Cardiac fibroblast (primary cell): ENCODE measurements at regions not wholly inside any gene's neighbourhood (a gene's known extent, or its start where the extent isn't known, plus 50 kb on each side); places are given as distances from the start of the nearest gene placed in this dataset.
"Not testable (repeated sequence)": the region's sequence is repeated elsewhere in the genome, so short reads cannot be mapped to it uniquely, and the experiment has no call there.

Experiments
- DNase-seq, 2 donors: peaks; one replicate each; pipeline versions ENCODE4 v3.0.0 to v3.0.0-alpha.2; 2010; ENCODE audit warnings: low read depth in 2 of 2
- H3K4me3 ChIP-seq, 2 donors: replicated peaks in 1 of 2; 1 replicate in 1 of 2; 2 replicates in 1 of 2; pipeline ENCODE4 v1.5.1; 2011; ENCODE audit warnings: low read depth in 2 of 2, low read length in 2 of 2, mild to moderate bottlenecking in 2 of 2, moderate library complexity in 1 of 2
- CTCF ChIP-seq: IDR thresholded peaks from one replicate; pipeline ENCODE4 v1.5.1; 2011; ENCODE audit warnings: low read depth, mild to moderate bottlenecking, low read length, inconsistent platforms

DNA sequence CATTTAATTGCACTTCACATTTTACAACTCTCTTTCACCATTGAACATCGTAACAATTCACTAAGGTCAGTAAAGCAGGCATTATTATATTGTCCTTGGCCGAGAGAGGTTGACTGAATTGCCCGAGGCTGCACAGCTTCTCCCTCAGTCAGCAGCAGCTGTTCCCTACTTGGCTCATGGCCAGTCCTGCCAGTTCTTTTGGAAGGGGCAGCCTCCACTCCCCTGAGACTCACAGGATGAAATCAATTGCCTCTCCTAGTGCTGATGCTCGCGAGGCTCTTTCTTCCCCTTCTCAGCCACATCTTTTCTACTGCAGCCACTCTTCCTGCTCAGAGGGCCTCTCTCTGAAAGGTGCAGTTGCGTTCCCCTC lies 79.9 kb upstream of the KCNA1 start:
- DNase-seq = no peak
- H3K4me3 ChIP-seq = no peak overlapping the region
- no peak for TF ChIP-seq CTCF

DNA sequence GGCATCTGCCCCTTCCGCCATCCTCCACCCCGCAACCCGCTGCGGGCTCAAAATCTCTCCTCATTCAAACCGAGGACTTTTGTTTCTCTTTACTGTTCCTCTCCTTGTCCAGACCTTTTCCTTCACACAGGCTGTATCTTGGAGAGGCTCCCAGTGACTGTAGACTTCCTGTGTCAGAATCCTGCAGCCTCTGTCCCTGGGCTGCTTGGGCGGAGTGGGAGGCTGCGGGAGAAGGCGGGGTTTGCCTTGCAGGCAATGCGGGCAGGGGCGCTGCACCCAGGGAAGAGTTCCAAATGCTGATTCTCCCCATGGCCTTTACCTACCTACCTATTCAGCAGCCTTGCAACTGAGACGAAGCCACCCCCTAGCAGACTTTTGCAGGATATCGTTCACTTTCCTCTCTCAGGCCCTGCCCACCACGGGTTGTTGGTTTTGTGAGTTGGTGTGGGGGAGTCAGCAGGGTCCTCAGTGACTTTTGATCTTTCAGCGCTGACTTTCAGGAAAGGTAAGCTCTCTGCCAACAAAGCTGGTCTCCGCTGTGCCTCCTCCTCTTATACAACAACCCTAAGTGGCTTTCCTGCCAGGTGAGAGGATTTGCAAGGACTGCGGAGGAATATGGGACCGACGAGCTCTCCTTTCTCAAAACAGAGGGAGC lies 79.0 kb upstream of the KCNA1 start:
- H3K4me3 ChIP-seq = no peak overlapping the region
- DNase-seq = no peak
- TF ChIP-seq CTCF = no peak

GRCh38 chr12:4833053-4833452 lies 76.7 kb upstream of the KCNA1 start:
- no peak overlapping the region for H3K4me3 ChIP-seq
- no peak for TF ChIP-seq CTCF
- no peak for DNase-seq

GRCh38 chr12:4833524-4833923 lies 76.2 kb upstream of the KCNA1 start:
- DNase-seq = no peak
- no peak overlapping the region for H3K4me3 ChIP-seq
- no peak for TF ChIP-seq CTCF

GRCh38 chr12:4842401-4842800 lies 67.3 kb upstream of the KCNA1 start:
- not testable (repeated sequence) for H3K4me3 ChIP-seq, DNase-seq

DNA sequence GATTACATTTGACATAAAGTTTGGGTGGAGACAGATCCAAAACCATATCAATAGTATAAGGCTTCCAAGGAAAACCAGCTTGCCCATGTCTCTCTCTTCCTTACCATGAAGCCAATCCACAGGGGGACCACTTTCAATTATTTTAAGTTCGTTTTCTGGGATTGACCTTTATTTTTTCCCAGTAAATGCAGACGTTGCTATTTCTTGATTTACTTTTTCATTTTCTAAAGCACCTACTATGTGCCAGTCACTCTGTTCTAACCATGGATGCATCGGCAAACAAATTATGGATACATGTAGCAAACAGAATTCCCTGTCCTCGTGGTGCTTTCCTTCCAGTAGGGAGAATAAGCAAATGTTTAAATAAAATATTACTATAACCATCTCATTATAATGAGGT lies 65.8 kb upstream of the KCNA1 start:
- no peak for TF ChIP-seq CTCF
- H3K4me3 ChIP-seq = no peak overlapping the region
- DNase-seq = no peak

GRCh38 chr12:4847713-4848112 lies 62.0 kb upstream of the KCNA1 start:
- H3K4me3 ChIP-seq = no peak overlapping the region
- DNase-seq = no peak
- TF ChIP-seq CTCF = no peak
